22Rv1 (cell line): ENCODE measurements at regions not wholly inside any gene's neighbourhood (a gene's known extent, or its start where the extent isn't known, plus 50 kb on each side); places are given as distances from the start of the nearest gene placed in this dataset.

Experiments used
- CTCF ChIP-seq: fragments of 450-650 bp; IDR thresholded peaks from 2 replicates; pipeline ENCODE4 v1.5.1; 2017; ENCODE audit warnings: mild to moderate bottlenecking
- ZFX ChIP-seq: fragments of 450-650 bp; IDR thresholded peaks from 2 replicates; pipeline ENCODE4 v1.6.1; 2017; ENCODE audit warnings: antibody characterized with exemption, borderline replicate concordance

- TF ChIP-seq CTCF: no peak
- TF ChIP-seq ZFX: no peak
These were observed 79.5 kb upstream of the ERCC6L2 start for GRCh38 chr9:95796029-95796428.
